H9 (cell line): ENCODE measurements at regions not wholly inside any gene's neighbourhood (a gene's known extent, or its start where the extent isn't known, plus 50 kb on each side); places are given as distances from the start of the nearest gene placed in this dataset.

Experiments
- DNase-seq: peaks from one replicate; pipeline ENCODE4 v3.0.0-alpha.2; 2017
- H2AFZ ChIP-seq: one replicate; pipeline ENCODE4 v1.6.1; 2013; ENCODE audit warnings: mild to moderate bottlenecking, low read length, control low read depth, moderate library complexity
- H2AK5ac ChIP-seq: 2 replicates; pipeline ENCODE4 v1.6.1; 2013; ENCODE audit warnings: low read length, control low read depth, mixed read lengths; ENCODE audit not compliant: insufficient read length
- H2BK120ac ChIP-seq: one replicate; pipeline ENCODE4 v1.6.1; 2013; ENCODE audit warnings: low read depth, mild to moderate bottlenecking, low read length, control low read depth, inconsistent platforms; ENCODE audit not compliant: poor library complexity, severe bottlenecking
- H2BK12ac ChIP-seq: 2 replicates; pipeline ENCODE4 v1.6.1; 2013; ENCODE audit warnings: low read length, control low read depth, mixed read lengths, low read depth; ENCODE audit not compliant: insufficient read length
- H2BK15ac ChIP-seq: 2 replicates; pipeline ENCODE4 v1.6.1; 2013; ENCODE audit warnings: low read depth, low read length, control low read depth
- H2BK20ac ChIP-seq: one replicate; pipeline ENCODE4 v1.6.1; 2013; ENCODE audit warnings: low read depth, mild to moderate bottlenecking, low read length, control low read depth, inconsistent platforms; ENCODE audit not compliant: poor library complexity, severe bottlenecking
- H2BK5ac ChIP-seq: 2 replicates; pipeline ENCODE4 v1.6.1; 2013; ENCODE audit warnings: low read length, control low read depth, mixed read lengths; ENCODE audit not compliant: insufficient read length
- H3K14ac ChIP-seq: 2 replicates; pipeline ENCODE4 v1.6.1; 2013; ENCODE audit warnings: low read length, control low read depth; ENCODE audit not compliant: insufficient read depth
- H3K18ac ChIP-seq: 2 replicates; pipeline ENCODE4 v1.6.1; 2013; ENCODE audit warnings: low read depth, mild to moderate bottlenecking, mixed read lengths, low read length, control low read depth; ENCODE audit not compliant: insufficient read length
- H3K23ac ChIP-seq: 2 replicates; pipeline ENCODE4 v1.6.1; 2013; ENCODE audit warnings: low read length, control low read depth, mixed read lengths, low read depth; ENCODE audit not compliant: insufficient read length
- H3K23me2 ChIP-seq: 2 replicates; pipeline ENCODE4 v1.6.1; 2013; ENCODE audit warnings: low read depth, mild to moderate bottlenecking, mixed read lengths, low read length, control low read depth; ENCODE audit not compliant: insufficient read length, poor library complexity, severe bottlenecking
- H3K27ac ChIP-seq: 2 replicates; pipeline ENCODE4 v1.5.1; 2013; ENCODE audit warnings: low read length, control low read depth, mixed read lengths, low read depth; ENCODE audit not compliant: insufficient read length
- H3K27me3 ChIP-seq: 2 replicates; pipeline ENCODE4 v1.6.1; 2013; ENCODE audit warnings: low read length, control low read depth, inconsistent platforms; ENCODE audit not compliant: insufficient read depth
- H3K4ac ChIP-seq: 2 replicates; pipeline ENCODE4 v1.6.1; 2013; ENCODE audit warnings: low read depth, mild to moderate bottlenecking, control low read depth, inconsistent platforms, low read length, moderate library complexity
- H3K4me1 ChIP-seq: 2 replicates; pipeline ENCODE4 v1.6.1; 2013; ENCODE audit warnings: low read length, control low read depth, inconsistent platforms; ENCODE audit not compliant: insufficient read depth
- H3K4me2 ChIP-seq: 2 replicates; pipeline ENCODE4 v1.6.1; 2013; ENCODE audit warnings: low read length, control low read depth, mixed read lengths; ENCODE audit not compliant: insufficient read length, insufficient read depth
- H3K56ac ChIP-seq: 2 replicates; pipeline ENCODE4 v1.6.1; 2013; ENCODE audit warnings: low read depth, mild to moderate bottlenecking, mixed read lengths, low read length, control low read depth; ENCODE audit not compliant: insufficient read length
- H3K79me1 ChIP-seq: 2 replicates; pipeline ENCODE4 v1.6.1; 2013; ENCODE audit warnings: low read depth, mild to moderate bottlenecking, moderate library complexity, low read length, control low read depth, inconsistent platforms; ENCODE audit not compliant: insufficient read depth, poor library complexity, severe bottlenecking
- H3K79me2 ChIP-seq: 2 replicates; pipeline ENCODE4 v1.6.1; 2013; ENCODE audit warnings: low read length, control low read depth, inconsistent platforms; ENCODE audit not compliant: insufficient read depth
- H3K9ac ChIP-seq: 2 replicates; pipeline ENCODE4 v1.6.1; 2013; ENCODE audit warnings: low read length, control low read depth, mixed read lengths; ENCODE audit not compliant: insufficient read length; ENCODE audit errors: extremely low read depth
- H3K9me3 ChIP-seq: one replicate; pipeline ENCODE4 v1.6.1; 2013; ENCODE audit warnings: low read depth, low read length, inconsistent platforms; ENCODE audit not compliant: control insufficient read depth
- H3T11ph ChIP-seq: one replicate; pipeline ENCODE4 v1.6.1; 2013; ENCODE audit warnings: mild to moderate bottlenecking, low read length, control low read depth, inconsistent platforms
- H4K20me1 ChIP-seq: one replicate; pipeline ENCODE4 v1.6.1; 2013; ENCODE audit not compliant: control insufficient read depth, insufficient read length, insufficient read depth
- H4K5ac ChIP-seq: 2 replicates; pipeline ENCODE4 v1.6.1; 2013; ENCODE audit warnings: low read depth, mild to moderate bottlenecking, mixed read lengths, low read length, control low read depth; ENCODE audit not compliant: insufficient read length
- H4K8ac ChIP-seq: replicated peaks from 2 replicates; pipeline ENCODE4 v1.6.1; 2013; ENCODE audit warnings: low read length, control low read depth, mixed read lengths, low read depth; ENCODE audit not compliant: insufficient read length
- H4K91ac ChIP-seq: 2 replicates; pipeline ENCODE4 v1.6.1; 2013; ENCODE audit warnings: low read depth, mild to moderate bottlenecking, moderate library complexity, mixed read lengths, low read length, control low read depth; ENCODE audit not compliant: insufficient read length
- H3K27ac Mint-ChIP-seq, 3 experiments: 2 replicates in 2 of 3; 3 replicates in 1 of 3; pipeline ENCODE4 v1.8.0; 2020 to 2021; ENCODE audit warnings: mixed read lengths in 3 of 3, mild to moderate bottlenecking in 1 of 3, moderate library complexity in 1 of 3
- H3K27me3 Mint-ChIP-seq: 2 replicates; pipeline ENCODE4 v1.8.0; 2021; ENCODE audit warnings: low read depth, mild to moderate bottlenecking, moderate library complexity, mixed read lengths
- H3K36me3 Mint-ChIP-seq, 3 experiments: 2 replicates in 2 of 3; 3 replicates in 1 of 3; pipeline ENCODE4 v1.8.0; 2020 to 2021; ENCODE audit warnings: low read depth in 3 of 3, mixed read lengths in 3 of 3; ENCODE audit not compliant: insufficient read depth in 1 of 3
- H3K4me1 Mint-ChIP-seq, 2 experiments: 2 replicates each; pipeline ENCODE4 v1.8.0; 2020; ENCODE audit warnings: mixed read lengths in 2 of 2
- H3K4me3 Mint-ChIP-seq, 2 experiments: 2 replicates in 1 of 2; 3 replicates in 1 of 2; pipeline ENCODE4 v1.8.0; 2020 to 2021; ENCODE audit warnings: mild to moderate bottlenecking in 2 of 2, mixed read lengths in 2 of 2, moderate library complexity in 1 of 2
- H3K9me3 Mint-ChIP-seq, 2 experiments: 2 replicates in 1 of 2; 3 replicates in 1 of 2; pipeline ENCODE4 v1.8.0; 2020; ENCODE audit warnings: mild to moderate bottlenecking in 2 of 2, mixed read lengths in 2 of 2, moderate library complexity in 1 of 2
- WGBS: extraction: QIAGEN DNeasy Blood & Tissue Kit; methylation state at CpG from one replicate; pipeline ENCODE4 v1.1.7; 2013; ENCODE audit warnings: missing lambda C conversion rate, low lambda C conversion rate, mixed read lengths; ENCODE audit not compliant: insufficient read length; ENCODE audit errors: extremely low coverage; 5-methylcytosine and 5-hydroxymethylcytosine counted together
- TF ChIP-seq, protein P1 (sequence below): fragments of 200-600 bp; sonication (generic); conservative IDR thresholded peaks from 3 replicates; pipeline ENCODE4 v1.8.0; 2021; ENCODE audit warnings: antibody characterized with exemption, mild to moderate bottlenecking

DNA sequence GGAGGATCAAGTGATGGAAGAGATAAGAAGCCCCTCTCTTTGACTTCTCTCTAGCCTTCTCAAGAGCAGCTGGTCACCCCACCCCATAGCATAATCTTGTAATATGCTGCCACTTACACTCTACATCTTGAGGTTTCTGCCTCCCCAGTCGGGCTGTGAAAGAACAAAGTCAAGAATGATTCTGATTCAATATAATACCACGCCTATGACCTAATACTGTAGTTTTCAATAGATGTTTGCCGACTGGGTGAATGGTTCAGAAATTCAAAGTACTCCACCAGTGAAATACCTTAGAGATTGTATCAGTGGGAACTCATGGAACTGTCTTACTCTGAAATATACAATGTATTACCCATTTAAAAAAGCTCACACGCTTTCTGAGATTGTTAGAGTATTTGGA is 93.0 kb upstream of the ZFHX3 start:
- Histone ChIP-seq H2BK15ac (no peak overlapping the region), H3K27me3 (no peaks in the 10 kb centered on the region), H3K4me2 (no peak overlapping the region), H4K91ac (no peak overlapping the region), H3K23me2 (no peaks in the 10 kb centered on the region), H3K4ac (no peak overlapping the region), H3K23ac (no peak overlapping the region), H2AFZ (no peak overlapping the region), H4K20me1 (no peaks in the 10 kb centered on the region), H3K56ac (no peak overlapping the region), H2BK120ac (no peak overlapping the region), H2BK12ac (no peak overlapping the region), H3K79me1 (no peaks in the 10 kb centered on the region), H2AK5ac (no peak overlapping the region), H3K4me1 (peaks cover 7% of the 10 kb centered on the region; the same call in 1 of the 2 replicates), H3K9ac (no peak overlapping the region), H4K5ac (no peak overlapping the region), H3K14ac (no peak overlapping the region), H3K18ac (no peak overlapping the region), H2BK20ac (no peak overlapping the region), H3K9me3 (no peaks in the 10 kb centered on the region), H2BK5ac (no peak overlapping the region), H3K27ac (no peak overlapping the region), H3K79me2 (no peaks in the 10 kb centered on the region), H3T11ph (no peak overlapping the region), H4K8ac (no peak overlapping the region)
- Mint-ChIP-seq H3K4me1 (peaks cover 17 to 19% of the 10 kb centered on the region in 2 experiments), H3K27me3 (peaks cover 34% of the 10 kb centered on the region), H3K36me3 (no peaks in the 10 kb centered on the region), H3K27ac (no peak overlapping the region), H3K9me3 (no peaks in the 10 kb centered on the region), H3K4me3 (no peak overlapping the region)
- WGBS, result no CpG with 5 or more reads among the region's 4 CpGs
- DNase-seq, result no peak
- TF ChIP-seq, protein P1, sequence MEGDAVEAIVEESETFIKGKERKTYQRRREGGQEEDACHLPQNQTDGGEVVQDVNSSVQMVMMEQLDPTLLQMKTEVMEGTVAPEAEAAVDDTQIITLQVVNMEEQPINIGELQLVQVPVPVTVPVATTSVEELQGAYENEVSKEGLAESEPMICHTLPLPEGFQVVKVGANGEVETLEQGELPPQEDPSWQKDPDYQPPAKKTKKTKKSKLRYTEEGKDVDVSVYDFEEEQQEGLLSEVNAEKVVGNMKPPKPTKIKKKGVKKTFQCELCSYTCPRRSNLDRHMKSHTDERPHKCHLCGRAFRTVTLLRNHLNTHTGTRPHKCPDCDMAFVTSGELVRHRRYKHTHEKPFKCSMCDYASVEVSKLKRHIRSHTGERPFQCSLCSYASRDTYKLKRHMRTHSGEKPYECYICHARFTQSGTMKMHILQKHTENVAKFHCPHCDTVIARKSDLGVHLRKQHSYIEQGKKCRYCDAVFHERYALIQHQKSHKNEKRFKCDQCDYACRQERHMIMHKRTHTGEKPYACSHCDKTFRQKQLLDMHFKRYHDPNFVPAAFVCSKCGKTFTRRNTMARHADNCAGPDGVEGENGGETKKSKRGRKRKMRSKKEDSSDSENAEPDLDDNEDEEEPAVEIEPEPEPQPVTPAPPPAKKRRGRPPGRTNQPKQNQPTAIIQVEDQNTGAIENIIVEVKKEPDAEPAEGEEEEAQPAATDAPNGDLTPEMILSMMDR, result no peak
